HepG2 (cell line): ENCODE measurements at regions not wholly inside any gene's neighbourhood (a gene's known extent, or its start where the extent isn't known, plus 50 kb on each side); places are given as distances from the start of the nearest gene placed in this dataset.
"Not testable (repeated sequence)": the region's sequence is repeated elsewhere in the genome, so short reads cannot be mapped to it uniquely, and the experiment has no call there.

ENCODE experiments used
- ATAC-seq: fragments of 200-7000 bp; cut with Tn5 transposase; 3 replicates; pipeline ENCODE4 v1.9.1; 2020; ENCODE audit warnings: mild to moderate bottlenecking, moderate library complexity
- BruUV-seq: library from RNA; stranded (reverse); fragments of 400-500 nt; replicated peaks from 2 replicates; lab custom pipeline; 2021; lab: Mats Ljungman, UMichigan
- CTCF ChIA-PET: fragments of 300-600 bp; formaldehyde crosslinking; extraction: SDS; loops from one replicate; lab custom pipeline; 2021; ENCODE audit warnings: low total read pairs, inconsistent platforms, low intra/inter-chr PET ratio; lab: Yijun Ruan, JAX
- POLR2A ChIA-PET: fragments of 350-600 bp; sonication (Branson Sonifier 250); formaldehyde crosslinking; loops from one replicate; lab custom pipeline; 2020; ENCODE audit warnings: antibody characterized with exemption, inconsistent platforms; lab: Yijun Ruan, JAX
- DNase-seq: peaks from one replicate; pipeline ENCODE4 v3.0.0-alpha.2; 2015; ENCODE audit warnings: low spot score
- FAIRE-seq: peaks from 3 replicates; lab custom pipeline; 2011; peaks lifted over from hg19 to GRCh38; lab: Jason Lieb, UNC
- H2AFZ ChIP-seq: one replicate; pipeline ENCODE4 v1.6.1; 2011; ENCODE audit warnings: low read length, inconsistent platforms
- H3K27ac ChIP-seq: fragments of 300-600 bp; 3 replicates; pipeline ENCODE4 v1.8.0; 2011; ENCODE audit warnings: mixed run types, mild to moderate bottlenecking, mixed read lengths, low read length, inconsistent platforms; ENCODE audit not compliant: insufficient read depth; ENCODE audit errors: extremely low read length
- H3K27me3 ChIP-seq, 2 experiments: fragments of 200-600 bp in 1 of 2; 2 replicates in 1 of 2; 3 replicates in 1 of 2; pipeline versions ENCODE4 v1.6.0 to v1.8.0; 2011; ENCODE audit warnings: low read length in 2 of 2, mild to moderate bottlenecking in 2 of 2, moderate library complexity in 2 of 2, inconsistent platforms in 1 of 2; ENCODE audit not compliant: insufficient read depth in 2 of 2, control insufficient read depth in 1 of 2
- H3K36me3 ChIP-seq, 2 experiments: fragments of 200-600 bp in 1 of 2; replicated peaks in 1 of 2; 2 replicates in 1 of 2; 3 replicates in 1 of 2; pipeline versions ENCODE4 v1.5.1 to v1.8.0; 2011; ENCODE audit warnings: low read length in 2 of 2, inconsistent platforms in 1 of 2; ENCODE audit not compliant: insufficient read depth in 2 of 2, control insufficient read depth in 1 of 2
- H3K4me1 ChIP-seq: 2 replicates; pipeline ENCODE4 v1.5.1; 2012; ENCODE audit warnings: low read length, inconsistent platforms; ENCODE audit not compliant: insufficient read depth
- H3K4me2 ChIP-seq: 2 replicates; pipeline ENCODE4 v1.6.0; 2011; ENCODE audit warnings: low read depth, low read length, inconsistent platforms
- H3K4me3 ChIP-seq, 3 experiments: fragments of 200-600 bp in 1 of 3; sonication (generic), shearing (Covaris generic) in 1 of 3; replicated peaks in 1 of 3; 2 replicates each; pipeline ENCODE4 v1.5.1; 2011 to 2016; ENCODE audit warnings: low read length in 3 of 3, inconsistent platforms in 2 of 3, low read depth in 2 of 3, mild to moderate bottlenecking in 2 of 3, control low read depth in 1 of 3, mixed read lengths in 1 of 3; ENCODE audit not compliant: insufficient read depth in 1 of 3
- H3K79me2 ChIP-seq: one replicate; pipeline ENCODE4 v1.6.1; 2011; ENCODE audit warnings: low read length, inconsistent platforms; ENCODE audit not compliant: insufficient read depth
- H3K9ac ChIP-seq: 2 replicates; pipeline ENCODE4 v1.6.0; 2011; ENCODE audit warnings: mild to moderate bottlenecking, low read depth, low read length, inconsistent platforms; ENCODE audit not compliant: insufficient read depth
- H3K9me3 ChIP-seq: 2 replicates; pipeline ENCODE4 v1.5.1; 2012; ENCODE audit warnings: mild to moderate bottlenecking, low read length
- H4K20me1 ChIP-seq: 2 replicates; pipeline ENCODE4 v1.6.0; 2011; ENCODE audit warnings: inconsistent platforms, mild to moderate bottlenecking, low read length, moderate library complexity; ENCODE audit not compliant: insufficient read depth
- WGBS: methylation state at CpG from one replicate; pipeline ENCODE4 v1.1.6; 2017; ENCODE audit warnings: low lambda C conversion rate; 5-methylcytosine and 5-hydroxymethylcytosine counted together
- in situ Hi-C: cut with HindIII; loops from 2 replicates; pipeline ENCODE4 v1.10.0; 2017; ENCODE audit warnings: low pct_unique_long_range_greater_than_20kb; ENCODE audit not compliant: extremely low pct_ligation_motif_present
- intact Hi-C: fragments of 100-400 bp; cut with micrococcal nuclease; formaldehyde crosslinking; loops from one replicate; pipeline ENCODE4 v1.10.0; 2022; ENCODE audit not compliant: unreplicated experiment

- H3K36me3 ChIP-seq, H3K9me3 ChIP-seq, FAIRE-seq, H3K4me2 ChIP-seq, H3K4me3 ChIP-seq, DNase-seq, CTCF ChIA-PET, H2AFZ ChIP-seq, POLR2A ChIA-PET, in situ Hi-C loops, H4K20me1 ChIP-seq, BruUV-seq, ATAC-seq, H3K27me3 ChIP-seq, H3K27ac ChIP-seq, H3K4me1 ChIP-seq, H3K79me2 ChIP-seq, H3K9ac ChIP-seq, intact Hi-C loops: not testable (repeated sequence)
- WGBS, result 15% methylated on average over 1 of the region's 1 CpG
Measured at GRCh38 chr5:34339408-34340001, 296.5 kb upstream of the C1QTNF3 start.

GRCh38 chr5:34354440-34354839 lies 301.7 kb upstream of the RAI14 start:
- H3K79me2 ChIP-seq, H3K4me3 ChIP-seq, FAIRE-seq, ATAC-seq, H3K9ac ChIP-seq, POLR2A ChIA-PET, intact Hi-C loops, BruUV-seq, H3K27ac ChIP-seq, H3K4me2 ChIP-seq, H3K36me3 ChIP-seq, H3K9me3 ChIP-seq, CTCF ChIA-PET, DNase-seq, H3K4me1 ChIP-seq, in situ Hi-C loops, H4K20me1 ChIP-seq, H3K27me3 ChIP-seq, H2AFZ ChIP-seq: not testable (repeated sequence)
- 22% methylated on average over 2 of the region's 2 CpGs for WGBS

GRCh38 chr5:34371417-34371816 lies 284.7 kb upstream of the RAI14 start:
- BruUV-seq, H2AFZ ChIP-seq, ATAC-seq, H3K36me3 ChIP-seq, H4K20me1 ChIP-seq, DNase-seq, H3K27ac ChIP-seq, H3K79me2 ChIP-seq, in situ Hi-C loops, H3K9me3 ChIP-seq, intact Hi-C loops, H3K9ac ChIP-seq, POLR2A ChIA-PET, H3K4me3 ChIP-seq, H3K27me3 ChIP-seq, H3K4me1 ChIP-seq, FAIRE-seq, H3K4me2 ChIP-seq, CTCF ChIA-PET: not testable (repeated sequence)
- 3% methylated on average over 1 of the region's 2 CpGs for WGBS

GRCh38 chr5:34371817-34372216 lies 284.3 kb upstream of the RAI14 start:
- H4K20me1 ChIP-seq, POLR2A ChIA-PET, H3K9ac ChIP-seq, intact Hi-C loops, in situ Hi-C loops, H3K79me2 ChIP-seq, DNase-seq, H2AFZ ChIP-seq, BruUV-seq, H3K4me3 ChIP-seq, CTCF ChIA-PET, FAIRE-seq, H3K9me3 ChIP-seq, ATAC-seq, H3K27ac ChIP-seq, H3K36me3 ChIP-seq, H3K4me1 ChIP-seq, H3K4me2 ChIP-seq, H3K27me3 ChIP-seq: not testable (repeated sequence)
- WGBS, result 5% methylated on average over 1 of the region's 1 CpG
